ENCODE measurements at regions not wholly inside any gene's neighbourhood (a gene's known extent, or its start where the extent isn't known, plus 50 kb on each side); places are given as distances from the start of the nearest gene placed in this dataset.

DNA sequence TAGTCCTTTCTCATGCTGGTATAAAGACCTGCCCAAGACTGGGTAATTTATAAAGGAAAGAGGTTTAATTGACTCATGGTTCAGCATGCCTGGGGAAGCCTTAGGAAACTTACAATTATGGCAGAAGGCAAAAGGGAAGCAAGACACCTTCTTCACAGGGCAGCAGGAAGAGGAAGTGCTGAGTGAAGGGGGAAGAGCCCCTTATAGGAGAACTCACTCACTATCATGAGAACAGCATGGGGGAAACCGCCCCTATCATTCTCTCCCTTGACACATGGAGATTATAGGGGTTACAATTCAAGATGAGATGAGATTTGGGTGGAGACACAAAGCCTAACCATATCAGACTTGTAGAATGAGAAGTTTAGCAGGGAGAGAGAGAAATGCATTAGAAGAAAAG, 373.3 kb upstream of the DIAPH2 start:
- H3K9me3 Mint-ChIP-seq = peaks cover 20% of the 10 kb centered on the region
- no peak overlapping the region for H3K4me3 Mint-ChIP-seq
- H3K27me3 Mint-ChIP-seq (ENCODE audit: low read depth) = no peaks in the 10 kb centered on the region
- H3K36me3 Mint-ChIP-seq = no peaks in the 10 kb centered on the region
- TF ChIP-seq, protein P1, sequence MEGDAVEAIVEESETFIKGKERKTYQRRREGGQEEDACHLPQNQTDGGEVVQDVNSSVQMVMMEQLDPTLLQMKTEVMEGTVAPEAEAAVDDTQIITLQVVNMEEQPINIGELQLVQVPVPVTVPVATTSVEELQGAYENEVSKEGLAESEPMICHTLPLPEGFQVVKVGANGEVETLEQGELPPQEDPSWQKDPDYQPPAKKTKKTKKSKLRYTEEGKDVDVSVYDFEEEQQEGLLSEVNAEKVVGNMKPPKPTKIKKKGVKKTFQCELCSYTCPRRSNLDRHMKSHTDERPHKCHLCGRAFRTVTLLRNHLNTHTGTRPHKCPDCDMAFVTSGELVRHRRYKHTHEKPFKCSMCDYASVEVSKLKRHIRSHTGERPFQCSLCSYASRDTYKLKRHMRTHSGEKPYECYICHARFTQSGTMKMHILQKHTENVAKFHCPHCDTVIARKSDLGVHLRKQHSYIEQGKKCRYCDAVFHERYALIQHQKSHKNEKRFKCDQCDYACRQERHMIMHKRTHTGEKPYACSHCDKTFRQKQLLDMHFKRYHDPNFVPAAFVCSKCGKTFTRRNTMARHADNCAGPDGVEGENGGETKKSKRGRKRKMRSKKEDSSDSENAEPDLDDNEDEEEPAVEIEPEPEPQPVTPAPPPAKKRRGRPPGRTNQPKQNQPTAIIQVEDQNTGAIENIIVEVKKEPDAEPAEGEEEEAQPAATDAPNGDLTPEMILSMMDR (IDR thresholded peaks at IDR 0.05; ENCODE audit: unreplicated experiment) = no peak
- H3K4me1 Mint-ChIP-seq = no peaks in the 10 kb centered on the region
- no peak overlapping the region for H3K27ac Mint-ChIP-seq
- DNase-seq (ENCODE audit: low spot score in 2 of 2, unreplicated experiment in 2 of 2) = no peak

DNA sequence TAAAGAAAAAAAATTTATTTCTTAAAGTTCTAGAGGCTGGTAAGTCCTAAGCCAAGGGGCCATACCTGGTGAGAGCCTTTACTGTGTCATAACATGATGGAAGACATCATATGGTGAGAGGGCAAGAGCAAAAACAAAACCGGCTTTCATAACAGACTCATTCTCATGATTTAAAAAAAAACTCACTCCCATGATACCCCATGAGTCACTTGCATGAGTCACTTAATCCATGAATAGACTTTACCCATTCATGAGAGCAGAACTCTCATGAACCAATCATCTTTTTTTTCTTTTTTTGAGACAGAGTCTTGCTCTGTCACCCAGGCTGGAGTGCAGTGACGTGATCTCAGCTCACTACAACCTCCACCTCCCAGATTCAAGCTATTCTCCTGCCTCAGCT, 369.7 kb upstream of the DIAPH2 start:
- peaks cover 9% of the 10 kb centered on the region for H3K9me3 Mint-ChIP-seq
- no peak for DNase-seq (ENCODE audit: low spot score in 2 of 2, unreplicated experiment in 2 of 2)
- H3K36me3 Mint-ChIP-seq = no peaks in the 10 kb centered on the region
- no peak overlapping the region for H3K4me3 Mint-ChIP-seq
- no peak overlapping the region for H3K27ac Mint-ChIP-seq
- H3K4me1 Mint-ChIP-seq = no peaks in the 10 kb centered on the region
- no peaks in the 10 kb centered on the region for H3K27me3 Mint-ChIP-seq (ENCODE audit: low read depth)
- TF ChIP-seq, protein P1 (IDR thresholded peaks at IDR 0.05; ENCODE audit: unreplicated experiment) = no peak

DNA sequence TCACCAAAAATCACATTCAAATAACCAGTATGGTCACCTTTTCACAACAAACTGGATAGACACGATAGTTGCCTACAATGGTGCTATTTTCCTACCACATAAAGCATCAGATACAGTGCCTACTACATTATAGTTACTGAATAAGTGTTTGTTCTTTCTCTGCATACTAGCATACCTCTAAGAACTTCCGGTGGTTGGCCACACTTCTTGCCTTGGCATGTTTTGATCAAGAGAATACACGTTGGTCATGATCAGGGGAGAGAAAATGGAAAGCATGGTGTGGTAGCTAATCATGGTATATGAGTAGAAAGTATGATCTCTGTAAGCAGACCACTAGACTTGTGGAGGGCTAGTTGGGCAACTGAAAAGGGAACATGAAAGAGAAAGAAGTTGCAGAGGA, 322.8 kb upstream of the DIAPH2 start:
- TF ChIP-seq, protein P1 (IDR thresholded peaks at IDR 0.05; ENCODE audit: unreplicated experiment) = no peak
- H3K36me3 Mint-ChIP-seq = no peaks in the 10 kb centered on the region
- no peak overlapping the region for H3K4me3 Mint-ChIP-seq
- no peaks in the 10 kb centered on the region for H3K27me3 Mint-ChIP-seq (ENCODE audit: low read depth)
- H3K4me1 Mint-ChIP-seq = no peaks in the 10 kb centered on the region
- DNase-seq (ENCODE audit: low spot score in 2 of 2, unreplicated experiment in 2 of 2) = no peak
- no peak overlapping the region for H3K27ac Mint-ChIP-seq
- H3K9me3 Mint-ChIP-seq = peaks cover 7% of the 10 kb centered on the region

DNA sequence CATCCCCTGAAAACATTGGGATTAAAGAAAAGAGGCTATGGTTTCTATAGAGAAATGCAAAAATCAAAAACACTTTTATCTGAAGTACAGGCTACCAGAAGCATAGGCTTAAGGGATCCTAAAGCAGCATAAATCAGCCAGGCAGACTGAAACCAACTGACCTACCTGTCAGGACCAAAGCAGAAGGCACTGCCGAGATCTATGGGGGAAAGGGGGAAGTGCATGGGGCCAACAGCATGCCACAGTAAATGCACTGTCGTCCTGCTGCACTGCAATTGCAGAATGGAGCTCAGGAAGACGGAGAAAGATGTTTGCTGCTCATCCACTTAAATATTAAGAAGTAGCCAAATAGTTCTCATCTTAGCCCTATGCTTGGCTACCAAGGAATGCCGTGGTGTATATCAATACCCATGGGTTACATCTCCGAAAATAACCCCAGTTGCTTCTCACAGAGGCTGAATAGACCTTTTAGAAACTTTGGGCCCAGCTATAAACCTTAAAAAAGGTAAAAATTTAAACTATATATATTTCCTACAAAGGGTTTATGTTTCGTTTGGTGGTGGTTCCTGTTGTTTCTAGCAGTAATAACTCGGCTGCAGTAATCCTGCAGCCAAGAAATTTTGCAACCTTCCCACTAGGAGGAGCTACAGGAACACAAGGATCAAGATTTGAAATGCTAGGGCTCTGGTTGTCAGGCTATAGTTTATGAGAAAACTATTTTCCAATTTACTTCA, 312.2 kb upstream of the DIAPH2 start:
- Mint-ChIP-seq H3K36me3 (no peaks in the 10 kb centered on the region), H3K27ac (no peak overlapping the region), H3K9me3 (no peaks in the 10 kb centered on the region), H3K27me3 (ENCODE audit: low read depth) (no peaks in the 10 kb centered on the region), H3K4me1 (peaks cover 7% of the 10 kb centered on the region), H3K4me3 (no peak overlapping the region)
- TF ChIP-seq, protein P1 (IDR thresholded peaks at IDR 0.05; ENCODE audit: unreplicated experiment) = peak; percentile 59
- DNase-seq (ENCODE audit: low spot score in 2 of 2, unreplicated experiment in 2 of 2) = no peak

DNA sequence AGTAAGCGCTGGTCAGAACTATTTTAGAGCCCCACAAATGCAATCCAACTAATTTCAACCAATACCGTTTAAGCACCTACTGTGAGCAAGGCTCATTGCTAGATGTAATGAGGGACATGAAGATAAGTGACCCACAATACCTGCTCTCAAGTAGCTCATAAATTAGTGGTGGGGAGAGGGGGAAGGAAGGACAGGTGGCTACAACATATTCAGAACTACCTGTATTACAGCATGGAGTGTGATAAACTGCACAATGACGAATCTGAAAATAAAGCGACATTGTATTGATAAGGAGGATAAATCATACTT, 311.6 kb upstream of the DIAPH2 start:
- H3K27me3 Mint-ChIP-seq (ENCODE audit: low read depth) = no peaks in the 10 kb centered on the region
- H3K4me3 Mint-ChIP-seq = no peak overlapping the region
- no peak for DNase-seq (ENCODE audit: low spot score in 2 of 2, unreplicated experiment in 2 of 2)
- peaks cover 7% of the 10 kb centered on the region for H3K4me1 Mint-ChIP-seq
- TF ChIP-seq, protein P1 (IDR thresholded peaks at IDR 0.05; ENCODE audit: unreplicated experiment) = peak; percentile 4
- no peaks in the 10 kb centered on the region for H3K36me3 Mint-ChIP-seq
- no peak overlapping the region for H3K27ac Mint-ChIP-seq
- no peaks in the 10 kb centered on the region for H3K9me3 Mint-ChIP-seq

DNA sequence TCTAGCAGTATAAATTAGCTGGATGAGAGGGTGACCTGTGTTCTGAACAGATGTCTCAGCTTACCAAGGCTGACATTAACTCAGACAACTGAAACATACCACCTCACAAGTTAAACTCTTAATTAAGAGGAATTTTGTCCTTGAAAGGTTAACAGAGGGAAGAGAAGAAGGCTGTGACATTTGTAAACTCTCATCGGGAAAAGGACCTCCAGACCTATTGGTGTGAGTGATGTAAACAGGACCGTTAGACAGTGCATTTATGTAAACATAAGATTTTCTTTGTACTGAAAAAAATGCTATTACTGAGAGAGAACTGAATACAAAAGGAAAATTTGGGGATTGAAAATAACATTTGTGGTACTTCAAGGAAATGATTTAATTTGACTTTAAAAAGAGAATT, 308.4 kb upstream of the DIAPH2 start:
- Mint-ChIP-seq H3K27me3 (ENCODE audit: low read depth) (no peaks in the 10 kb centered on the region), H3K27ac (no peak overlapping the region), H3K9me3 (no peaks in the 10 kb centered on the region), H3K36me3 (no peaks in the 10 kb centered on the region), H3K4me1 (peaks cover 10% of the 10 kb centered on the region), H3K4me3 (no peak overlapping the region)
- TF ChIP-seq, protein P1 (IDR thresholded peaks at IDR 0.05; ENCODE audit: unreplicated experiment) = no peak
- no peak for DNase-seq (ENCODE audit: low spot score in 2 of 2, unreplicated experiment in 2 of 2)

Data from mesothelial cell of epicardium (in vitro differentiated cells).